ENCODE measurements at regions not wholly inside any gene's neighbourhood (a gene's known extent, or its start where the extent isn't known, plus 50 kb on each side); places are given as distances from the start of the nearest gene placed in this dataset.

DNA sequence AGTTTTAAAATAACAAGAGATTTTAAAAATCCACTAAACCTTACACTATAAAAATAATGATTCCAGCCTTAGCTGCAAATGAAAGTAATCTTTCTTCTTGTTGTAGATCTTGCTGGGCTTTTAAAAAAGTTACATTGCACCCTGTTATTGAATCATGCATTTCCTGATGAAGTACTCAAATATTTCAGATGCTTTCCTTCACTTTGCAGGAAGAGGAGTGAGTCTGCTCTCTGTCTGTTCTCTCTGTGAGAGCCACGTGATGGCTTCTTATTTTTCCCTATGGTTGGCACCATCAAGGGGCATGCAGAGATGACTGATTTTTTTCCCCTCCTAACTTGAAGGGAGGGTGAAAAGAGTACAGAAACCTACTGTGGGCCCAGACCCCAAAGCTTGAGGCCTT is 262.7 kb downstream of the ATP23 start:
- TF ChIP-seq CTCF (IDR thresholded peaks at IDR 0.05; ENCODE audit: low read depth, low read length, missing input control) (no peak), SP1 (IDR thresholded peaks at IDR 0.05) (no peak), RAD21 (IDR thresholded peaks at IDR 0.05) (no peak), YY1 (IDR thresholded peaks at IDR 0.05) (no peak), REST (IDR thresholded peaks at IDR 0.05) (no peak), MAX (IDR thresholded peaks at IDR 0.05) (no peak), GABPA (IDR thresholded peaks at IDR 0.05 in 1 of 2, conservative IDR thresholded peaks at IDR 0.05 in 1 of 2) (no peak), JUND (IDR thresholded peaks at IDR 0.05) (no peak), TAF1 (conservative IDR thresholded peaks at IDR 0.05) (no peak), HNF4A (conservative IDR thresholded peaks at IDR 0.05) (no peak), EGR1 (IDR thresholded peaks at IDR 0.05; ENCODE audit: low read depth in 2 of 2) (no peak), ATF3 (IDR thresholded peaks at IDR 0.05) (no peak)
- TF ChIP-seq, protein P1, sequence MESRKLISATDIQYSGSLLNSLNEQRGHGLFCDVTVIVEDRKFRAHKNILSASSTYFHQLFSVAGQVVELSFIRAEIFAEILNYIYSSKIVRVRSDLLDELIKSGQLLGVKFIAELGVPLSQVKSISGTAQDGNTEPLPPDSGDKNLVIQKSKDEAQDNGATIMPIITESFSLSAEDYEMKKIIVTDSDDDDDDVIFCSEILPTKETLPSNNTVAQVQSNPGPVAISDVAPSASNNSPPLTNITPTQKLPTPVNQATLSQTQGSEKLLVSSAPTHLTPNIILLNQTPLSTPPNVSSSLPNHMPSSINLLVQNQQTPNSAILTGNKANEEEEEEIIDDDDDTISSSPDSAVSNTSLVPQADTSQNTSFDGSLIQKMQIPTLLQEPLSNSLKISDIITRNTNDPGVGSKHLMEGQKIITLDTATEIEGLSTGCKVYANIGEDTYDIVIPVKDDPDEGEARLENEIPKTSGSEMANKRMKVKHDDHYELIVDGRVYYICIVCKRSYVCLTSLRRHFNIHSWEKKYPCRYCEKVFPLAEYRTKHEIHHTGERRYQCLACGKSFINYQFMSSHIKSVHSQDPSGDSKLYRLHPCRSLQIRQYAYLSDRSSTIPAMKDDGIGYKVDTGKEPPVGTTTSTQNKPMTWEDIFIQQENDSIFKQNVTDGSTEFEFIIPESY (IDR thresholded peaks at IDR 0.05) = no peak

Data from liver (tissue), 3 donors.